ENCODE measurements at regions not wholly inside any gene's neighbourhood (a gene's known extent, or its start where the extent isn't known, plus 50 kb on each side); places are given as distances from the start of the nearest gene placed in this dataset.

DNA sequence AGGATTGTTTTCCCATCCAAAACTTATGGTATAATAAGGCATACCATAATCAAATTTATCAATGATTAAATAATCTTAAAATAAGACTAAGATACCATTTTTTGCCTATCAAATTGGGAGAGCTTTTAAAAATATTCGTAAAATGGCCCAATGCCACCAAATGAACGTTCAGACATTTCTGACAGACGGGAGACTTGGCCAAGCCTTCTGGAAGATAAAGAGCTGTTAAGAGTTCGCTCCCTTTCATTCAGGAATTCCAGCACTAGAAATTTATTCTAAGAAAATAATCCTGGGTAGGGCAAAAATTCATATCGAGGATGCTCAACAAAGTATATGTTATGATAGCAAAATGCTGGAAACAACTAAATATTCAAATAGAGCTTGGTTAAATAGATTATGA, 85.6 kb upstream of the NEO1 start:
- ChIA-PET POLR2A (no interaction called here), CTCF (no interaction called here)
- no peak for DNase-seq
- BruUV-seq (replicated peaks), result no TSS peak
- Mint-ChIP-seq H3K4me1 (ENCODE audit: low read depth, unreplicated experiment) (peaks cover 6% of the 10 kb centered on the region), H3K27ac (ENCODE audit: unreplicated experiment) (no peak overlapping the region), H3K4me3 (ENCODE audit: unreplicated experiment) (no peak overlapping the region), H3K27me3 (ENCODE audit: insufficient read depth, unreplicated experiment) (peaks cover 13% of the 10 kb centered on the region), H3K36me3 (ENCODE audit: insufficient read depth, unreplicated experiment) (no peaks in the 10 kb centered on the region), H3K9me3 (ENCODE audit: unreplicated experiment) (peaks cover 10% of the 10 kb centered on the region)
- Histone ChIP-seq H3K4me1 (no peaks in the 10 kb centered on the region), H3K36me3 (ENCODE audit: control insufficient read depth, insufficient read depth, low read length) (no peaks in the 10 kb centered on the region), H3K27me3 (replicated peaks; ENCODE audit: control insufficient read depth, insufficient read depth, low read length) (no peaks in the 10 kb centered on the region), H3K9me3 (no peaks in the 10 kb centered on the region), H3K4me3 (ENCODE audit: low read depth, low read length) (no peak overlapping the region)
- intact Hi-C loops (cut with micrococcal nuclease; ENCODE audit: unreplicated experiment), result no loop called here
- no peak for TF ChIP-seq CTCF (IDR thresholded peaks at IDR 0.05; ENCODE audit: insufficient read depth in 1 of 2, low read depth in 1 of 2, low read length in 1 of 2, severe bottlenecking in 1 of 2, unreplicated experiment in 1 of 2)

DNA sequence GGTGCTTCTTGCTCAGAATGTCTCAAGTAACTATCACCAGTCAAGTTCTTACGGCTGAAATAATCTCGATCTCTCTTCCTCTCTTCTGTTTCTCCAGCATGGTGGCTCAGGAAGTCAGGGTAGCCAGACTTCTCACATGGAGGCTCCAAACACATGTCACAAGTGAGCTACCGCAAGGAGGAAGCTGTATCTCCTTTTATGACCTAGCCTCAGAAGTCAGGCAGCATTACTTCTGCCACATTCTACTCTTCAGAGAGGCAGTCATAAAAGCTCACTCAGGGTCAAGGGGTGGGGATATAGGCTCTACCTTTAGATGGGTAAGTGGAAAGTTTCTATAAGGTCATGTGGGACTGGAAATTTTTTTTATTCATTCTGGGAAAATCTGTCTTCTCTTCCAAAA, 86.6 kb upstream of the NEO1 start:
- no peaks in the 10 kb centered on the region for H3K36me3 ChIP-seq (ENCODE audit: control insufficient read depth, insufficient read depth, low read length)
- H3K27me3 ChIP-seq (replicated peaks; ENCODE audit: control insufficient read depth, insufficient read depth, low read length), result no peaks in the 10 kb centered on the region
- no peaks in the 10 kb centered on the region for H3K4me1 ChIP-seq
- no peak for TF ChIP-seq CTCF (IDR thresholded peaks at IDR 0.05; ENCODE audit: insufficient read depth in 1 of 2, low read depth in 1 of 2, low read length in 1 of 2, severe bottlenecking in 1 of 2, unreplicated experiment in 1 of 2)
- ChIA-PET CTCF (no interaction called here), POLR2A (no interaction called here)
- Mint-ChIP-seq H3K9me3 (ENCODE audit: unreplicated experiment) (peaks cover 10% of the 10 kb centered on the region), H3K36me3 (ENCODE audit: insufficient read depth, unreplicated experiment) (no peaks in the 10 kb centered on the region), H3K27me3 (ENCODE audit: insufficient read depth, unreplicated experiment) (peaks cover 8% of the 10 kb centered on the region), H3K27ac (ENCODE audit: unreplicated experiment) (no peak overlapping the region), H3K4me1 (ENCODE audit: low read depth, unreplicated experiment) (peaks cover under 1% of the 10 kb centered on the region), H3K4me3 (ENCODE audit: unreplicated experiment) (no peak overlapping the region)
- intact Hi-C loops (cut with micrococcal nuclease; ENCODE audit: unreplicated experiment), result no loop called here
- H3K4me3 ChIP-seq (ENCODE audit: low read depth, low read length), result no peak overlapping the region
- BruUV-seq (replicated peaks), result no TSS peak
- DNase-seq, result no peak
- no peaks in the 10 kb centered on the region for H3K9me3 ChIP-seq

GRCh38 chr15:72964542-72964941, 87.7 kb upstream of the NEO1 start:
- BruUV-seq (replicated peaks), result no TSS peak
- Histone ChIP-seq H3K4me1 (no peaks in the 10 kb centered on the region), H3K4me3 (ENCODE audit: low read depth, low read length) (no peak overlapping the region), H3K36me3 (ENCODE audit: control insufficient read depth, insufficient read depth, low read length) (no peaks in the 10 kb centered on the region), H3K9me3 (no peaks in the 10 kb centered on the region), H3K27me3 (replicated peaks; ENCODE audit: control insufficient read depth, insufficient read depth, low read length) (no peaks in the 10 kb centered on the region)
- Mint-ChIP-seq H3K27ac (ENCODE audit: unreplicated experiment) (no peak overlapping the region), H3K27me3 (ENCODE audit: insufficient read depth, unreplicated experiment) (peaks cover 6% of the 10 kb centered on the region), H3K36me3 (ENCODE audit: insufficient read depth, unreplicated experiment) (no peaks in the 10 kb centered on the region), H3K4me3 (ENCODE audit: unreplicated experiment) (no peak overlapping the region), H3K4me1 (ENCODE audit: low read depth, unreplicated experiment) (no peaks in the 10 kb centered on the region), H3K9me3 (ENCODE audit: unreplicated experiment) (peaks cover 10% of the 10 kb centered on the region)
- ChIA-PET POLR2A (no interaction called here), CTCF (no interaction called here)
- no peak for TF ChIP-seq CTCF (IDR thresholded peaks at IDR 0.05; ENCODE audit: insufficient read depth in 1 of 2, low read depth in 1 of 2, low read length in 1 of 2, severe bottlenecking in 1 of 2, unreplicated experiment in 1 of 2)
- intact Hi-C loops (cut with micrococcal nuclease; ENCODE audit: unreplicated experiment), result no loop called here
- no peak for DNase-seq

All from Caco-2 (cell line).